HG03460 (cell line): ENCODE measurements at regions not wholly inside any gene's neighbourhood (a gene's known extent, or its start where the extent isn't known, plus 50 kb on each side); places are given as distances from the start of the nearest gene placed in this dataset.

Experiments
- ATAC-seq: cut with Tn5 transposase; IDR thresholded peaks from one replicate; pipeline ENCODE4 v1.9.1; 2021; ENCODE audit not compliant: unreplicated experiment

DNA sequence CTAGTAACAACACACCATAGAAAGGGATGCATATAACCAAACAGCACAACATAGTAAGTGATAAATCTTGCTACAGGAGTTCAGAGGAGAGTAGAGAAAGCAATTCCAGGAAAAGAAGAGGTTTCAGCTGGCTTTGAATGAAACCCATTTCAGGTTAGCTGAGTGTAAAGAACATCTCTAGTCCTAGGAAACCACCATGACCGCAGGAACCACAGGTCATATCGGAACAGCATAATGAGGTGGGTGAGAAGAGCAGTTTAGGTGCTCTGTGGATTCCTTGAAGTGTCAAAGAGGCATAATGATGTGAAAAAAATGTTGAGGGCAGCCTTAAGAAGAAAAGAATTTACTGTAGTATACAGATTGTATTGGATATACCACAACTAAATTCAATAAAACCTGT is 507.5 kb downstream of the MTRR start:
- no peak for ATAC-seq

DNA sequence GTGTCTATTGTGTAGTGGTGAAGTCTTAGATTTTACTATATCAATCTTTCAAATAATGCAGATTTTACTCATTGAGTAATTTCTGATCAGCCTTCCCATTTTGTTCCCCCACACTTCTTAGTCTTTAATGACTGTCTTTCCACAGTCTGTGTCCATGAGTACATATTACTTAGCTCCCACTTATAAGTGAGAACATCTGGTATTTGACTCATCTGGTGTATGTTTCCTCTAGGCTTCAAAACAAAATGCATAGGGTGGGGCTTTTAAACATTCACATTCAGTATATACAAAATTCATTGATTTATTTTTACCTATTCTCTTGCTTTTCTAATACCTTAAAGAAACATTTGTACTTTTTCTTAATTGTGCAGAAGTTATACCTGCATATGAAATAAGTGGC is 513.0 kb downstream of the MTRR start:
- no peak for ATAC-seq

DNA sequence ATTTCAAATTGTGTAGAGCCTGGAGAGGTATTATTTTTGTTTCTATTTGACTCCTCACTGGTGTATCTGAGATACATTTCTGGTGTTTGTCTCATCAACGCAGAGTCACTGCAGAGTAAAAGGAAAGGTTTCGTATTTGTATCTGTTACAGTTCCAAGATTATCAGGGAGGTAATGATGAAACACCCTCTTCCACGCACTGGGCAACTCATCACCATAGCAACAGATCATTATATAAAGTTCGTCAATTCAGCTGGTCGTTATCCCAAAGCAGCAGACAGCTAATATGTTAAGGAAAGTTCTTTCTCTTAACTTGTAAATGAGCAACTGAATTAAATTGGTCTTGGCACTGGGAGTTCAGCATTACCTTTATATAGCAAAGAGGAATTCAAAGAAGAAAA is 513.5 kb downstream of the MTRR start:
- no peak for ATAC-seq

DNA sequence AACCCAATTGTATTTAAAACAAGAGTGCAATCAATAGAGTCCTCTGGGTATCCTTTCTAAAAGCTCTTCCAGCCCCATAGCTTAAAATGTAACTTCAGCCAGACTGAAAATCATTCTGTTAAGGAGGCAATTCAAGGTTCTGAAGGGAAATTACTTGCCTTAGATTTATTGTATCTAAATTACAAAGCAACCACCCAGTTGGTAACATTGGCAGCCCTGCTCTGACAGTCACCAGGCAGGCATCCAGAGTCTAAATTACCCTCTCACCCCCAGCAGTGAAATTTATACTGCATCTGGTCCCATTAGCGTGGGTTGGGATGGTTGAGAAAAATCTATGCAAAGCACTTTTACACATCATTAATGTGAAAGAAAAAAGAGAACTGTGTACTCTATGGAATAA is 514.7 kb downstream of the MTRR start:
- no peak for ATAC-seq

DNA sequence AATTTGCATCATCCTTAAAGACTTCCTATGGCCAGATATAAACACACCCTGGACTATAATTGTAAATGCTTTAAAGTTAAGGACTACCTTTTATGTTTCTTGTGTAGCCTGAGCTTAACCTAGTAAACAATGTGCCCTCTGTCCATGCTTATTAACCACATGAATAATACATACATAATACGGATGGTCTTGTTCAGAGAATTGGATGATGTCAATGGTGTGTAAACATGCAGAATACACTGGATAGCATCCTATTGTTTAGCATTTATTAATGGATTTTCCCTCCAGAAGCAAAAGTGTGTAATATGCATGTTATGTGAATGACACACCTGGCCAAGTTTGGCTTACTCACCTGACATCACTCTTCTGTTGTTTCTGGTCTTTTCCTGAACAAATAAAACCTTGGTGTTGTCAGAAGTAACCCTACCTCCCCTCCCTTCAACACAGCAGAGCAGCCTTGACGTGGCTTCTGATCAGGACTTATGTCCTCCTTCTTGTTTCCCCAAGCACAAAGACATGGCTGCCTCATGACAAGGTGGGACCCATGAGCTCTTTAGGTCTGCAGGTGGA is 517.9 kb downstream of the MTRR start:
- ATAC-seq = no peak

DNA sequence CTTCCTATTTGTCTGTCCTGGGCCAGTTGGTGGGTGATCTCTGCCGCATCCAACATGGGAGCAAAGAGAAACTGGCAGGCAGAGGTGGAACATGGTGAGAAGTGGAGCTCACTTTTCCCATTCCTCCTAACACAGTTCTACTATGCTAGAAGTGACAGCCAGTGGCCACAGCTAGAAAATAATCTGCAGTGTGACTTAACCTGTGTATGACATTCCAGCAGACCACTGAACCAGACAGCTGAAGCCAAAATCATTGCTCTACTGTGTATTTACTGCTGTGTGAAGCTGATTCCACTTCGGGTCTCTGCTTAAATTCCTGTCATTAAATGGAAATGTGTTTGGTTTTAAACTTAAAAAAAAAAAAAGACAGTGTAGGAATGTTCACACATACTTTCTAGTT is 523.0 kb downstream of the MTRR start:
- no peak for ATAC-seq

DNA sequence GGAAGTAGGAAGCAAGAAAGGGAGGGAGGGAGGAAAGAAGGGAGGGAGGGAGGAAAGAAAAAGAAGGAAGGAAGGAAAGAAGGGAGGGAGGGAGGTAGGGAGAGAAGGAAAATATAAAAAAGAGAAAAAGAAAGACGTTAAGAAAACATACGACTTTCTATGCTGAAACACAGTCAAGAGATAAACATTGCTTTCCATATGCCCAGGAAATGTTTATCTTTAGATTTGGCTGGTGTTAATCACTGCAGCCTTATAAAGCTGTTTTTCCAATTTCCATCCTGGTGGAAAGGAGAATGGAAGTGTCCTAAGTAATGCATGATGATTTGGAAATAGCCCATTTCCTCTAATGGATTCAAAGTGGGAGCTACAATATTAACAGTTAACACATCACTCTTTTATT is 524.3 kb downstream of the MTRR start:
- no peak for ATAC-seq

DNA sequence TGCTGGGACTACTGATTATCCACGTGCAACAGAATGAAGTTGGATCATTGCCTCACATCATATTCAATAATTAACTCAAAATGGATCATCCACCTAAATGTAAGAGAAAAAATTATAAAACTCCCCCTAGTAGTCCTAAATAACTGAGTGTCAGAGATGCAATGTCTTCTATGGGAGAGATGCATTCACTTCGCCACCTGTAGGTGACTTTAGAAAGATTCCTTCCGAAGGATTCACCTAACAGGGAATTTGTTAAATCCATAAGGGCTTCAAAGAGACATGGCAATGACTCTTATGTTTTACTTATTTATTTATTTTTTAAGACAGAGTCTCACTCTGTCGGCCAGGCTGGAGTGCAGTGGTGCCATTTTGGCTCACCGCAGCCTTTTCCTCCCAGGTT is 526.0 kb downstream of the MTRR start:
- ATAC-seq = no peak

DNA sequence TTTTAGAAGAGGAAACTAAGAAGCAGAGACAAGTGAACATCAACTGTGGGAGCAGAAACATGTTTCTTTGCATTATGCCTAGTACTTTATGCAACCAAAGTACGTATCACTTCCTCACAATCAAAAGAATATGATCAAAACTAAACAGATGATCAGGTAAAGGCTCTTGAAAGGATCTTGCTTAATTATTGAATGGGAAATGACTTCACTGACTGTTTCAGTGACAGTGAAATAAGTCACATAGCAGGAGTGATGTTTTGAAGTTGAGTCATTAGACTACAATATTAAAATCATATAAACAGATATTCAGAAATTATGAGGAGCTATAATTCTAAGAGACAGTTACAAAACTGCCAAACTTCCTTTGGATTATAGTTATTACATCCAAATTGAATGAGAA is 527.3 kb downstream of the MTRR start:
- no peak for ATAC-seq

DNA sequence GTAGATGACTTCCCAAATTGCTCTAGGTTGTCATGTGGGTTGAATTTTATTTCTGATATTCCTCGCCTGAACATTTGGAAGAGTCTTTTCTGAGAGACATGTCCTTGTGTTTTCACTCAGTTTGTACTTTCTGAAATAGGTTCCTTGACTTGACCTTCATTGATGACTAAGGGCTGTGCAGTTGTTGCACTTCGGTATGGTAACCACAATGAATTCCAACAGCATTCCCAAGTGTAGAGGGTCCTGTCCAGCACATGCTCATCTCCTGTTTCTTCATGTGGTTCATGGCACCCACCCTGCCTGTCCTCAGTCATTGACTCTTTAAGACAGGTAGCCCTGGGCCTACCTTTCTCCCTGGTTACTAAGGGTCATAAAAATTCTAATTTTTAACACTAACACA is 527.8 kb downstream of the MTRR start:
- ATAC-seq = no peak

DNA sequence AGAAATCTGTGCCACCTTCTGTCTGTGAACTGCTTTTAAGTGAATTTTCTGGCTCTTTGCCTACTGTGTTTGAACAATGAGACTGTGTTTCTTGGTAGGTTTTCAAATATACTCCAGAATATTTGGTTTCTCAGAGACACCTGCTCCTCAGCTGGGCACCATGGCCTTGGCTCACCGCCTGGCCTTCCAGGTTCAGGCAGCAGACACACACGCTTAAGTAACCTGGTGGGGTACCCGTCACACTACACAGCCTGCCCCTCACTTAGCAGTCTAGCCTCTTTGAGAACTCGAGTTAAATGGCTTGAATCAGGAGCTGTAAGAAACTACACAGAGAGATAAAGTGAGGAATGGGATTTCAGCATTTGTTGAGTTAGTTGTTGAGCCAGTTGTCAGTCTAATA is 530.5 kb downstream of the MTRR start:
- ATAC-seq = no peak

DNA sequence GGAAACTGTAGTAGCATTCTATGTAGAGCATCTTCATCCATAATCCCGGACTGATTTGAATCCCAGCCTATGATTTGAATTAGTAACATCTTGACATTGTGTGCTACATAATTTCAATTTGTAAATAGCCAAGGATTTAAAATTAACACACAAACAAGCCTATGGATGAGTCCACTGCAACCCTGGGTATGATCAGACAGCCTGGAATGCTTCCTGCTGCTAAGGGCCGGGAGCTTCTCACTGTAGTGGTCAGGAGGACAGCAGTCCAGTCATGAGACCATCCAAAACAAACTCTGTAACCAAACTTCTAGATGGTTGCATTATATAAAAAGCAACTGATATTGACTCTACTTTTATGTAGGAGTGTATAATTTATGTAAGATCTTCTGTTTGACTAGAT is 539.3 kb downstream of the MTRR start:
- ATAC-seq = no peak

DNA sequence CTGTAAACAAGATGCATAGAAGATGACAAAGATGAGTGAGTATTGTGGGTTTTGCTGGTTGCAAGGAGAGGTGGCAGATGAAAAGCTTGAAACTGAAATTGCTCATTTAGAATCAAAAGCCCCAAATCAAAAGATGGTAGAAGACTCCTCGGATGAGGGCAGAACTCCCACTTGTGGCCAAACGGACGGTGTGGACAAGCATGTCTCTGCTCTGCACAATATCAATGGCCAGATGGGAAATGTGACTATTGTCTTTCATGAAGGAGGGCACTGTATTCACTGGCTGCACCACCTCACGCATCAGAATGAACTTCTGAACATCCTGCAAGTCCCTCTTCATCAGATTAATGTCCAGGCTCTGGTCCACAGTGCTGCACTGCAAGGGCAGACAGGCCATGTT is 541.7 kb downstream of the MTRR start:
- no peak for ATAC-seq

DNA sequence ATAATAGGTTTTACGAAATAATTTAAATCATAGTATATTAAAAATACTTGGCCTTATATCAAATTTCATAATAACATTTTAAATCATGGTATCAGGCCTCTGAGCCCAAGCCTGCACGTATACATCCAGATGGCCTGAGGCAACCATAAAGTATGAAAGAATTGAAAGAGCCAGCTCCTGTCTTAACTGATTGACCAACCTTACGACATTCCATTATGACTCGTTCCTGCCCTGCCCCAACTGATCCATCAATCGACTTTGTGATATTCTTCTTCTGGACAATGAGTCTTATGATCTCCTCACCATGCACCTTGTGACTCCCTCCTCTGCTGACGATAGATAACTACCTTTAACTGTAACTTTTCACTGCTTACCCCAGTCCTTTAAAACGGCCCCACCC is 545.0 kb downstream of the MTRR start:
- ATAC-seq = no peak

DNA sequence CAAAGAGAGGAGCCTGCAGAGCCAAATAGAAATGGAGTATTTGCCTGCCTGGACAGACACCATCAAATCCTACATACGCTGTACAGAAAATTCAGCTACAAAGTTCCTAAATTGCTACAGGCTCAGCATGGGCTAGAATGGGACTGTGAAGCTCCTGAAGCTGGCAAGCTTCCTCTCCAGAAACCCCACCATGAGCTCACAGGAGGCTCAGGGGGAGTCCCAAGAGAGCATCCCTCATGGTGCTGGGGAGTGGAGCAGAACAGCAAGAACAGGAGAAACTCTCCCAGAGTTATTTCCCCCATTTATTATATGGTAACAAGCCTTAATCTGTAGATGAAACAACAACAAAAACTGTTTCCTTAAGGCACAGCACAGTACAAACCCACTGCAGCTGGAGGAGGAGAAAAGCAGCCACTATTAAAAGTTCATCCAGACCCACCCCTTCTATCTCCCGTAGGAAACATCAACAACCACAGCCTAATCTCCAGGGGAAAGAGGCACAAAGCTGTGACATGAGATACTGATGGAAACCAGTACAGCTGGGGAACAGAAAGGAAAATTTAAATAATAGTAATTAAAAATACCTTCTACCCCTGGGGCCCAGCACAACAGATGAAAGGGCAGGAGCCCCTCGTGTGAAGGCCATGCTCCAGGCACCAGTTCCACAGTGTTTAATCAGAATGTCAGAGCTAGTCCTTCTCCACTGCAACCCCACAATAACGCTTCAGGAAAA is 548.5 kb downstream of the MTRR start:
- no peak for ATAC-seq

DNA sequence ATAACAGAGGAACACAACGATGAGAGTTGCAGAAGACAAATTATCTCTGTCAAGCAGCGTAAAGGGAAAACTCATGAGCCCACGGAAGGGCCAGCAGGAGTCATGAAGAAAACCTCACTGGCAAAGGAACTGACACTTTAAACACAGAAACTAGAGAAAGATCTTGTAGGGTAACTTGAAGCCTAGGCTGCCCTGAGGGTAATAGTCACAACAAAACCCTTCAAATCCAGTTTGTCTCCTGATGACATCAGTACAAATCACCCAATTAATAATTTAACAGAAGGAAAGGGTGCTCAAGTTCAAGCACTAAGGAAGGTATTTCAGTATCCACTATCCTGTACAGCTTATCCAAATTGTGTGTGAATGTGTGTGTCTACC is 549.1 kb downstream of the MTRR start:
- ATAC-seq = no peak

DNA sequence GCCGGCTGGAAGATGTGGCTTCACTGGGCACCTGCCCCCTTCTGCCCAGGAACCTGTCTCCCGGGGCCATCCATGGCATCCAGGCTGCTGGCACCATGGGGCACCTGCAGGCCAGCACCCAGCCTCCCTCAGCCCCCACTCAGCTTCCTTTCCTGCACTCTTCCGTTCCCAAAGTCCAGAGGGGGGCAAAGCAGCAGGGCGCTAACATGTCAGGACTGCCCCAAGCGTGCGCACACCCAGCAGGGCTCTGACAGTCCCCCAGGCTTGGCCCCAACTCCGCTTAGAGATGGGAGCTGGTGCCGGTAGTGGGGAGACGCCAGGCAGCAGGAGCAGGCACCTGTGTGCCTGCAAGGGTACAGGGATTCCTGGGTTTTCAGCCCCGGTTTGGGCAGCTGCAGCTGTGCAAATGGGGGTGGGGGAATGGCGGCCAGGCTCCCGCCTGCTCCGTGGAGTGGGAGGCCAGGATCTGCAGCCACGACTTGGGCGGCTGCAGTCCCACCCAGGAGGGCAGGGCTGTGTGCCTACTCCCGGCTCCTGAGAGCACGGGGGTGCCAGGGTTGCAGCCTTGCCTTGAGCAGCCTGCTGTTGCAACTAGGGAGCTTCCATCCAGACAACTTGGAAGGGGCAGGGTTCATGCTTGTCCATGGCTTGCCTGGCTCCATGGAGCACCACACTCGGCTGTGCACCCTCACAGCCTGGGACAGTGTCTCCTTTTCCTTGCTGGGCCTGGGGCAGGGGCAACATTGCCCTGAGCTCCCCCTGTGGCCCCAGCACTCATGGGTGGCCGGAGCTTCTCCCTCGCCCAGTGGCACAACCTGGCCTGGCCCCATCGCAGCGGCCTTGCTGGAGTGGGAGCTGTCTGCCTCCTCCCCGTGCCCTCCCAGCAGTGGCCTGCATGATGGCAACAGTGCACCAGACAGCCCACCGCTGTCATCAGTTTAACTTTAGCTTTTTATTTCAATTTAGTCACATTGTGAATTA is 561.1 kb downstream of the MTRR start:
- ATAC-seq = no peak

DNA sequence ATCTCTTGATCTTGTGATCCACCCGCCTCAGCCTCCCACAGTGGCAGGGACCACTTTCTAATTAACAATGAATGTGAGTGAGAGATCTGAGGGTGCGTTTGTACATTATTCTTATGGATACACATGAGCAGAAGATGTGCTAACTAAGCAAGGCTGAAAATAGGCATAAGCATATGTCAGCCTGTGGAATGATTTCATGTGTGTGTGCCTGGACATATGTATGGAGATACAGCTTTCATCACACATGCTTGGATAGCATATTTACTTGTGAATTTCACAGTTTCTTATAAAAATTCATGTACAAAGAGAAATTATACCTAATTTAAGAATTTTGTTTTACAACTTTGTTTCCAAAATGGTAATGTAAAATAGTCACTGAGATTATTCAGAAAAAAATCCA is 565.6 kb downstream of the MTRR start:
- ATAC-seq = no peak

DNA sequence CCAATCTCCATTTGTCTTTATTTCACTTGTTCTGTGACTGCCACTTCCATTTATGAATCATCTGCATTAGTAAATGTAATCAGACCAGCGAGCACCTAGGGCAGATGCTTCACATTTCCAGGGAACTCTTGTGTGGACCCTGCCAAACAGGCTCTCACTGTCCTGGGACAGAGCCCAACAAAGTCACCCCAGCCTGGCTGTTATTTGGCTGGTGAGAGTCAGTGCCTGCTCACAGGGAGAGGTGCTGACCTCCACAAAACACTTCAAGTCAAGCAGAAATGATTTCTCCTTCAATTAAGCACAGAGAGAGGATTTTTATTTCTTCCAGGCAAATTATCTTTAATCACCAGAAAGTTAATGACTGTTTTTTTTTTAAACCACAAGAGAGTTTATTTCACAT is 568.0 kb downstream of the MTRR start:
- ATAC-seq = no peak

DNA sequence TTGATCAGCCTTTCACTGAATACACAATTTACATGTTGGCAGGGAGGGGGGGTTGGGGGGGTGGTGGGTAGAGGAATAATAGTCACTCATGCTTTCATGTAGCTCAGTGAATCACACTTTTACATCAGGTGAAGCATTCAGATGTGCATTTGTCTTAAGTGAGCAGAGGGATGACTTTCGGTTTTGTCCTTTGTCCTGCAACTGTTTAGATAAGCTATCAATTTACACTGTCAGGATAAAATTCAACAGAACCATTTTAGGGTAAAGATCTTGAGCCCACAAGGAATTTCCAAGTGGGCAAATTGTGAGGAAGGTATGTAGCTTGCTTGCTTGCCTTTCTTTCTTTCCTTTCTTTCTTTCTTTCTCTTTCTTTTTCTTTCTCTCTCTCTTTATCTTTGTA is 576.2 kb downstream of the MTRR start:
- ATAC-seq = no peak

DNA sequence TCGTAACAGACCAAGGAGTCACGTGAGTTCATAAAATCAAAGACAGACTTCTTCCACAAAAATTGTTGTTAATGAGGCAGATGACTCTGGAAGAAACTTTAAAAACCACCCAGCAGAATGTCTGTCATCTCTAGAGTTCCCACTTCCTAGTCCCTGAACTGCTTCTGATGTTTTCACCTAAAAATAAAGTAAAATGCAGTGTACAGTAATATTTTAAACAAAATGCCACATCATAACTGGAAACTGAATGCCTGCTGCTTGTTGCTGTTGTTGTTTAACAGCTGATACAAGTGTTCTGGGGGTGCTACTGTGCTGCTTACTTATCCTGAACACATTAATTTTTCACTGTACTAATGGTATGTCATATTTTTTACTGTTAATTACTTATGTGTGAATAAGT is 577.2 kb downstream of the MTRR start:
- no peak for ATAC-seq

DNA sequence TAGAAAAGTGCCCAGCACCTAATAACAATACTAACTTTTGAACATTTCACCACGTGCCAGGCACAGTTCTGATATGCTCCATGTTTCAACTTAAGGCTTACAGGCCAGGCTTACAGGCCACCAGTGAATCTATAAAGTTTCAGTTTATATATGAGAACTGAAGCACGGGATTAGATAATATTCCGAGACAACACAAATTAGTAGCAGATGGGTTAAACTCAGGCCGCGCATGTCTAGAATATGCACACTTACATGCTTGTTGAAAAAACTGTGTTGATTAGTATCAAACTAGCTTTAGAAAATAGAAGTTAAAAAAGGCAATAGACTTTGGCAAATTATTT is 587.9 kb downstream of the MTRR start:
- ATAC-seq = no peak
